ENCODE measurements at regions not wholly inside any gene's neighbourhood (a gene's known extent, or its start where the extent isn't known, plus 50 kb on each side); places are given as distances from the start of the nearest gene placed in this dataset.
"Not testable (repeated sequence)": the region's sequence is repeated elsewhere in the genome, so short reads cannot be mapped to it uniquely, and the experiment has no call there.

DNA sequence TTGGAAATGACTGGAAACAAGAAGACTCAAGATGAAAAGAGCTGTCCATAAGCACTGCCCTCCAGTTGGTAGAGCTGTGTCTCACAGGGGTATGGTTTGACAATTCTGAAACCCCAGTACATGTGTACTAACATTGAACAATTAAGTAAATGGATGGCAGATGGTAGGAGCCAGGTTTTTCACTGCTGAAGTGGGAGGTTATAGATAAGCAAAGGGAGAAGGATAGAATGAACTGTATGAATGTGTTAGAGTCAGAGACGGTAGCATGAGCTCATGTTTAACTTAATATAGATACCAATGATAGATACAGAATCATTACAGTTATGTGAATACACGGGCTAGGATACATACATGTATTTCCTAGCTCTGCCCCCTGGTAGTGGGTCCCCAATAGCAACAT lies 95.0 kb upstream of the SIRPA start:
- H3K9ac ChIP-seq (ENCODE audit: insufficient read length, low read depth): no peak overlapping the region
- DNase-seq (ENCODE audit: low read depth, low spot score): no peak
- H3K36me3 ChIP-seq (ENCODE audit: insufficient read depth, insufficient read length, low read length): no peaks in the 10 kb centered on the region
- H3K9me3 ChIP-seq (ENCODE audit: insufficient read depth, low read length): no peaks in the 10 kb centered on the region
- TF ChIP-seq SUZ12 (IDR thresholded peaks at IDR 0.05; ENCODE audit: extremely low read depth, insufficient read depth, insufficient read length): no peak
- TF ChIP-seq ZNF274 (IDR thresholded peaks at IDR 0.05; ENCODE audit: low read depth, low read length): no peak
- no peak for TF ChIP-seq YY1 (IDR thresholded peaks at IDR 0.05; ENCODE audit: insufficient read depth, insufficient read length)
- H3K27me3 ChIP-seq (ENCODE audit: insufficient read depth, insufficient read length): peaks cover 22% of the 10 kb centered on the region
- H3K4me3 ChIP-seq (ENCODE audit: insufficient read length, low read depth): no peak overlapping the region
- peaks cover 3% of the 10 kb centered on the region for H3K4me1 ChIP-seq (ENCODE audit: insufficient read depth, insufficient read length)

DNA sequence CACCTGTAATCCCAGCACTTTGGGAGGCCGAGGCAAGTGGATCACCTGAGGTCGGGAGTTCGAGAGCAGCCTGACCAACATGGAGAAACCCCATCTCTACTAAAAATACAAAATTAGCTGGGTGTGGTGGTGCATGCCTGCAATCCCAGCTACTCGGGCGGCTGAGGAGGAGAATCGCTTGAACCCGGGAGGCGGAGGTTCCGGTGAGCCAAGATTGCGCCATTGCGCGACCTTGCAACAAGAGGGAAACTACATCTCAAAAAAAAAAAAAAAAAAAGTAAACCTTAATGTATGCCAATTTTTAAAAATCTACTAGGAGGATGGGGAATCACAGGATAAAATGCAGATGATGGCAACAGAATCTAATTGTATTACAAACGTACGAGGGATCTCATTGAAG lies 95.5 kb upstream of the SIRPA start:
- not testable (repeated sequence) for DNase-seq (ENCODE audit: low read depth, low spot score); H3K9me3 ChIP-seq (ENCODE audit: insufficient read depth, low read length)

DNA sequence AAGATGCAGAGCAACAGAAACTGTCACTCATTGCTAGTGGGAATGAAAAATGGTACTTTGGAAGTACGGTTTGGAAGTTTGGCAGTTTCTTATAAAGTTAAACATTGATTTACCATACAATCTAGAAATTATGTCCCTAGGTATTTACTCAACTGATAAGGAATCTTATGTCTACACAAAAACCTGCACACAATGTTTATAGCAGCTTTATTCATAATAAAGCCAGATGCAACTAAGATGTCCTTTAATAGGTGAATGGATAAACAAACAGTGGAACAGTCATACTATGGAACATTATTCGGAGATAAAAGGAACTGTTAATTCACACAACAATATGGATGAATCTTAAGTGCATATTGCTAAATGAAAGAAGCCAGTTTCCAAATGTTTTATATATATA lies 96.2 kb upstream of the SIRPA start:
- Histone ChIP-seq H3K4me1 (ENCODE audit: insufficient read depth, insufficient read length) (no peaks in the 10 kb centered on the region), H3K4me3 (ENCODE audit: insufficient read length, low read depth) (no peak overlapping the region), H3K27me3 (ENCODE audit: insufficient read depth, insufficient read length) (peaks cover 13% of the 10 kb centered on the region), H3K9me3 (ENCODE audit: insufficient read depth, low read length) (no peaks in the 10 kb centered on the region), H3K9ac (ENCODE audit: insufficient read length, low read depth) (no peak overlapping the region), H3K36me3 (ENCODE audit: insufficient read depth, insufficient read length, low read length) (no peaks in the 10 kb centered on the region)
- DNase-seq (ENCODE audit: low read depth, low spot score): no peak
- TF ChIP-seq SUZ12 (IDR thresholded peaks at IDR 0.05; ENCODE audit: extremely low read depth, insufficient read depth, insufficient read length) (no peak), YY1 (IDR thresholded peaks at IDR 0.05; ENCODE audit: insufficient read depth, insufficient read length) (no peak), ZNF274 (IDR thresholded peaks at IDR 0.05; ENCODE audit: low read depth, low read length) (no peak)

More for the DNA sequence above, 95.5 kb upstream of the SIRPA start:
- H3K27me3 ChIP-seq (ENCODE audit: insufficient read depth, insufficient read length): peaks cover 20% of the 10 kb centered on the region
- H3K4me3 ChIP-seq (ENCODE audit: insufficient read length, low read depth); H3K9ac ChIP-seq (ENCODE audit: insufficient read length, low read depth); H3K4me1 ChIP-seq (ENCODE audit: insufficient read depth, insufficient read length); H3K36me3 ChIP-seq (ENCODE audit: insufficient read depth, insufficient read length, low read length): not testable (repeated sequence)

DNA sequence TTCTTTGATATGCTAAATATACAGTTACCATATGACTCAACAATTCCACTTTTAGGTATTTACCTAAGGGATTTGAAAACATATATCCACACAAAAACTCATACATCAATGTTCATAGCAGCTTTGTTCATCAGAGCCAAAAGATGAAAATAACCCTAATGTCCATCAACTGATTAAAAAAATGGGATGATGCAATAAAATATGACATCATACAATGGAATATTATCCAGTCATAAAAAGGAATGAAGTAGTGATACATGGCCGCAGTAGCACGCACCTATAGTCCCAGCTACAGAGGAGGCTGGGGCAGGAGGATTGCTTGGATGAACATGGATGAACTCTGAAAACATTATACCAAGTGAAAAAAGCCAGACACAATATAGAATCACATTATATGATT lies 101.4 kb upstream of the SIRPA start:
- Histone ChIP-seq H3K9ac (ENCODE audit: insufficient read length, low read depth) (no peak overlapping the region), H3K9me3 (ENCODE audit: insufficient read depth, low read length) (no peaks in the 10 kb centered on the region), H3K27me3 (ENCODE audit: insufficient read depth, insufficient read length) (no peaks in the 10 kb centered on the region), H3K4me1 (ENCODE audit: insufficient read depth, insufficient read length) (no peaks in the 10 kb centered on the region), H3K4me3 (ENCODE audit: insufficient read length, low read depth) (no peak overlapping the region), H3K36me3 (ENCODE audit: insufficient read depth, insufficient read length, low read length) (no peaks in the 10 kb centered on the region)
- TF ChIP-seq YY1 (IDR thresholded peaks at IDR 0.05; ENCODE audit: insufficient read depth, insufficient read length) (no peak), ZNF274 (IDR thresholded peaks at IDR 0.05; ENCODE audit: low read depth, low read length) (no peak), SUZ12 (IDR thresholded peaks at IDR 0.05; ENCODE audit: extremely low read depth, insufficient read depth, insufficient read length) (no peak)
- DNase-seq (ENCODE audit: low read depth, low spot score): no peak

DNA sequence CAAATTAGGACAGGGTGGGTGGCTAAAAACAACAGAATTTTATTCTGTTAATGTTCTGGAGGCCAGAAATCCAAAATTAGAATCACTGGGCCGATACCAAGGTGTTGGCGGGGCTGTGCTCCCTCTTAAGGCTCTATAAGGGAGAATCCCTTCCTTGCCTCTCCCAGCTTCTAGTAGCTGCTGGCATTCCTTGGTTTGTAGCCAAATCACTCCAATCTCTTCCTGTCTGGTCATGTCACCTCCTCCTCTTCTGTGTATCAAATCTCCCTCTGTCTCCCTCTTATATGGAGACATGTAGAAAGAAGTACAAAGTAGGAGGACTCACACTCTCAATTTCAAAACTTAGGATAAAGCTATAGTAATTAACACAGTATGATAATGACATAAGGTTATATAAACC lies 102.9 kb upstream of the SIRPA start:
- Histone ChIP-seq H3K4me1 (ENCODE audit: insufficient read depth, insufficient read length) (no peaks in the 10 kb centered on the region), H3K36me3 (ENCODE audit: insufficient read depth, insufficient read length, low read length) (no peaks in the 10 kb centered on the region), H3K9ac (ENCODE audit: insufficient read length, low read depth) (no peak overlapping the region), H3K27me3 (ENCODE audit: insufficient read depth, insufficient read length) (no peaks in the 10 kb centered on the region), H3K4me3 (ENCODE audit: insufficient read length, low read depth) (no peak overlapping the region), H3K9me3 (ENCODE audit: insufficient read depth, low read length) (no peaks in the 10 kb centered on the region)
- TF ChIP-seq SUZ12 (IDR thresholded peaks at IDR 0.05; ENCODE audit: extremely low read depth, insufficient read depth, insufficient read length) (no peak), ZNF274 (IDR thresholded peaks at IDR 0.05; ENCODE audit: low read depth, low read length) (no peak), YY1 (IDR thresholded peaks at IDR 0.05; ENCODE audit: insufficient read depth, insufficient read length) (no peak)
- DNase-seq (ENCODE audit: low read depth, low spot score): no peak

DNA sequence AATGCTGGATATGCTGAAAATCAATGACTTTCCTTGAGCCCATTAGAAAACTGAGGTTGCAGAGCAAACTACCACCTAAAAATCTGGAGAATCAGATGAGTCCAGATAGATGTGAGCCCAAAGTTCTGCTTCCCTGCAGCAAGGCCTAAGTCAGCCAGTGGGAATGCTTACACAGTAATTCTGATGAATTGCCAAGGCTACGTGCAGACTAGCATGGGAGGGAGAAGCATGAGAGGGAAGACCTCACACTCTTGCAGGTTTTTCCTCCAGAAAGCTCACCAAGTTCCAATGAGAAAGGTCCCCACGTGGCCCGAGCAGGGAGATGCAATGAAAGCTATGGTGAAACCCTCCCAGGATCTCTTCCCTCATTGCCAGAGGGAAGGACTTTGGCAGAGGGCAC lies 104.8 kb upstream of the SIRPA start:
- no peak for DNase-seq (ENCODE audit: low read depth, low spot score)
- Histone ChIP-seq H3K4me3 (ENCODE audit: insufficient read length, low read depth) (no peak overlapping the region), H3K9ac (ENCODE audit: insufficient read length, low read depth) (no peak overlapping the region), H3K27me3 (ENCODE audit: insufficient read depth, insufficient read length) (peaks cover 4% of the 10 kb centered on the region), H3K36me3 (ENCODE audit: insufficient read depth, insufficient read length, low read length) (no peaks in the 10 kb centered on the region), H3K4me1 (ENCODE audit: insufficient read depth, insufficient read length) (no peaks in the 10 kb centered on the region), H3K9me3 (ENCODE audit: insufficient read depth, low read length) (no peaks in the 10 kb centered on the region)
- TF ChIP-seq ZNF274 (IDR thresholded peaks at IDR 0.05; ENCODE audit: low read depth, low read length): no peak
- no peak for TF ChIP-seq YY1 (IDR thresholded peaks at IDR 0.05; ENCODE audit: insufficient read depth, insufficient read length)
- TF ChIP-seq SUZ12 (IDR thresholded peaks at IDR 0.05; ENCODE audit: extremely low read depth, insufficient read depth, insufficient read length): no peak

DNA sequence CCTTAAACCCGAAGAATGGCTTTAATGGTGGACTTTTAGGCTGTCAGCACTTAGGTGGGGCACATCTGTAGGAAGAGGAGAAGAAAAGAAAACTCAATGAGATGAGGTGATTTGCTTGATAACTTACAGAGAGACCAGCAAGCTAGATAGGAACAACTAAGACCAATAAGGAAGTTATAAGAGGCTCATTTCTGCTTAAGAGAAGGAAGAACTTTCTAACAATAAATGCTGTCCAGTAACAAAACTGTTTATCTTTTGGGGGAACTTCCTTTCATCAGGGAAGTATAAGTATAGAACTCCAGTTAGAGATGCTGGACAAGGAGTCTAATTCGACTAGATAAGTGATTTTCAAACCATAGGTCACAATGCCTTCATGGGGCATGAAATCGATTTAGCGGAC lies 107.2 kb upstream of the SIRPA start:
- Histone ChIP-seq H3K4me3 (ENCODE audit: insufficient read length, low read depth) (no peak overlapping the region), H3K9ac (ENCODE audit: insufficient read length, low read depth) (no peak overlapping the region), H3K4me1 (ENCODE audit: insufficient read depth, insufficient read length) (no peaks in the 10 kb centered on the region), H3K27me3 (ENCODE audit: insufficient read depth, insufficient read length) (peaks cover 4% of the 10 kb centered on the region), H3K9me3 (ENCODE audit: insufficient read depth, low read length) (no peaks in the 10 kb centered on the region), H3K36me3 (ENCODE audit: insufficient read depth, insufficient read length, low read length) (no peaks in the 10 kb centered on the region)
- TF ChIP-seq SUZ12 (IDR thresholded peaks at IDR 0.05; ENCODE audit: extremely low read depth, insufficient read depth, insufficient read length): no peak
- DNase-seq (ENCODE audit: low read depth, low spot score): no peak

DNA sequence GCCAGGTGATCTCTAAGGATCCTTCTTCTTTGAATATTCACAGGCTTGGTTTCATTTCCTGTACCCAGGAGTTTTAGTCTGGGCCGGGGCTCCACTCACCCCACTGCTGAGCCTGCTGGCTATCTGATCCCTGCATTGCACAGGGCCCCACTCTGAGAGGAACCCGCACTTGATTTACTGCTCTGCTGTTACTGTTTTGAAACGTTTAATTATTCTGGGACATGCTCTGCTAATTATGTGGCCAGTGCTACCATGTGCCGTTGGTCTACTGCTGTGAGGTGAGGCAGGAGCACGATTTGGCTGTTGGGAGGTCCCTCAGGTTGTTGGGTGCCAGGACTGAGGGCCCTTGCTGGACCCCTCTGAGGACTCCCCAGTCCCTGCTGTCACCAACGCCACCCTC lies 108.7 kb upstream of the SIRPA start:
- H3K27me3 ChIP-seq (ENCODE audit: insufficient read depth, insufficient read length): peaks cover 4% of the 10 kb centered on the region
- H3K9me3 ChIP-seq (ENCODE audit: insufficient read depth, low read length): no peaks in the 10 kb centered on the region
- H3K36me3 ChIP-seq (ENCODE audit: insufficient read depth, insufficient read length, low read length): no peaks in the 10 kb centered on the region
- no peak for DNase-seq (ENCODE audit: low read depth, low spot score)
- TF ChIP-seq YY1 (IDR thresholded peaks at IDR 0.05; ENCODE audit: insufficient read depth, insufficient read length) (no peak), SUZ12 (IDR thresholded peaks at IDR 0.05; ENCODE audit: extremely low read depth, insufficient read depth, insufficient read length) (no peak), ZNF274 (IDR thresholded peaks at IDR 0.05; ENCODE audit: low read depth, low read length) (no peak)
- no peak overlapping the region for H3K4me3 ChIP-seq (ENCODE audit: insufficient read length, low read depth)
- no peak overlapping the region for H3K9ac ChIP-seq (ENCODE audit: insufficient read length, low read depth)
- no peaks in the 10 kb centered on the region for H3K4me1 ChIP-seq (ENCODE audit: insufficient read depth, insufficient read length)
